ENCODE measurements at regions not wholly inside any gene's neighbourhood (a gene's known extent, or its start where the extent isn't known, plus 50 kb on each side); places are given as distances from the start of the nearest gene placed in this dataset.
"Not testable (repeated sequence)": the region's sequence is repeated elsewhere in the genome, so short reads cannot be mapped to it uniquely, and the experiment has no call there.

GRCh38 chr1:101550581-101550980 lies 313.8 kb downstream of the S1PR1 start:
- DNase-seq (ENCODE audit: low read depth), result no peak

GRCh38 chr1:101566883-101567538 lies 330.2 kb downstream of the S1PR1 start:
- DNase-seq (ENCODE audit: low read depth), result no peak

GRCh38 chr1:101567582-101568189 lies 330.9 kb downstream of the S1PR1 start:
- no peak for DNase-seq (ENCODE audit: low read depth)

- DNase-seq (ENCODE audit: low read depth), result no peak
Observed at GRCh38 chr1:101587741-101588140, 350.9 kb downstream of the S1PR1 start.

GRCh38 chr1:101588677-101589076 lies 351.9 kb downstream of the S1PR1 start:
- DNase-seq (ENCODE audit: low read depth), result no peak

GRCh38 chr1:101592845-101593244 lies 356.0 kb downstream of the S1PR1 start:
- no peak for DNase-seq (ENCODE audit: low read depth)

- DNase-seq (ENCODE audit: low read depth), result no peak
Observed at GRCh38 chr1:101595881-101596374, 359.1 kb downstream of the S1PR1 start.

- not testable (repeated sequence) for DNase-seq (ENCODE audit: low read depth)
Observed at GRCh38 chr1:101600615-101601014, 363.8 kb downstream of the S1PR1 start.

GRCh38 chr1:101603726-101604125 lies 366.9 kb downstream of the S1PR1 start:
- no peak for DNase-seq (ENCODE audit: low read depth)

GRCh38 chr1:101605878-101606277 lies 369.1 kb downstream of the S1PR1 start:
- DNase-seq (ENCODE audit: low read depth), result no peak

- no peak for DNase-seq (ENCODE audit: low read depth)
Observed at GRCh38 chr1:101613546-101613945, 376.7 kb downstream of the S1PR1 start.

GRCh38 chr1:101618900-101619299 lies 377.8 kb downstream of the OLFM3 start:
- DNase-seq (ENCODE audit: low read depth), result no peak

GRCh38 chr1:101632548-101633272 lies 364.0 kb downstream of the OLFM3 start:
- no peak for DNase-seq (ENCODE audit: low read depth)

- no peak for DNase-seq (ENCODE audit: low read depth)
Observed at GRCh38 chr1:101645810-101646209, 350.9 kb downstream of the OLFM3 start.

GRCh38 chr1:101652484-101652883 lies 344.2 kb downstream of the OLFM3 start:
- DNase-seq (ENCODE audit: low read depth), result no peak

GRCh38 chr1:101653482-101653946 lies 343.2 kb downstream of the OLFM3 start:
- peak; percentile 3 for DNase-seq (ENCODE audit: low read depth)

GRCh38 chr1:101664726-101665125 lies 332.0 kb downstream of the OLFM3 start:
- DNase-seq (ENCODE audit: low read depth), result no peak

GRCh38 chr1:101667761-101668160 lies 329.0 kb downstream of the OLFM3 start:
- no peak for DNase-seq (ENCODE audit: low read depth)

- no peak for DNase-seq (ENCODE audit: low read depth)
Observed at GRCh38 chr1:101683136-101683535, 313.6 kb downstream of the OLFM3 start.

- DNase-seq (ENCODE audit: low read depth), result no peak
Observed at GRCh38 chr1:101683561-101683960, 313.2 kb downstream of the OLFM3 start.

GRCh38 chr1:101697072-101697471 lies 299.7 kb downstream of the OLFM3 start:
- peak; percentile 8 for DNase-seq (ENCODE audit: low read depth)

- DNase-seq (ENCODE audit: low read depth), result no peak
Observed at GRCh38 chr1:101698681-101699080, 298.0 kb downstream of the OLFM3 start.

GRCh38 chr1:101704895-101705294 lies 291.8 kb downstream of the OLFM3 start:
- DNase-seq (ENCODE audit: low read depth), result no peak
